ENCODE measurements at regions not wholly inside any gene's neighbourhood (a gene's known extent, or its start where the extent isn't known, plus 50 kb on each side); places are given as distances from the start of the nearest gene placed in this dataset.

GRCh38 chr11:129749141-129749540 is 66.5 kb upstream of the TMEM45B start:
- in situ Hi-C loops (cut with HindIII; ENCODE audit: low pct_unique_long_range_greater_than_20kb, low sequenced_read_pairs) (no loop called here), intact Hi-C loops (cut with micrococcal nuclease; ENCODE audit: unreplicated experiment) (loop anchor here (10.0 kb wide), 1 partner anchor 634 kb away; no protein-coding TSS in a partner anchor)
- ATAC-seq (no peak), DNase-seq (ENCODE audit: low read depth, low spot score) (no peak)
- H3K4me3 ChIP-seq (ENCODE audit: low read depth in 2 of 2, low read length in 2 of 2), result no peak overlapping the region
- H3K27ac ChIP-seq (ENCODE audit: low read length), result no peak overlapping the region
- BruUV-seq (replicated peaks), result no TSS peak
- H3K4me1 ChIP-seq (ENCODE audit: control insufficient read depth, insufficient read depth, low read length), result no peaks in the 10 kb centered on the region
- TF ChIP-seq REST (IDR thresholded peaks at IDR 0.05; ENCODE audit: insufficient read depth in 1 of 2, low read depth in 2 of 2, low read length in 1 of 2) (no peak), SIN3A (IDR thresholded peaks at IDR 0.05; ENCODE audit: borderline replicate concordance, insufficient read depth, low read depth, low read length) (no peak), TCF7L2 (IDR thresholded peaks at IDR 0.05; ENCODE audit: low read depth, low read length) (no peak), POLR2AphosphoS5 (IDR thresholded peaks at IDR 0.05; ENCODE audit: low read depth, low read length) (no peak), CTCF (IDR thresholded peaks at IDR 0.05) (no peak)
- no peaks in the 10 kb centered on the region for H3K27me3 ChIP-seq (ENCODE audit: control insufficient read depth, insufficient read depth, low read length)
- H3K9me3 ChIP-seq (ENCODE audit: control insufficient read depth, insufficient read depth, low read depth, low read length), result no peaks in the 10 kb centered on the region
- ChIA-PET POLR2A (interaction anchor here (0.6 kb wide), 1 partner anchor 611 kb away, joined by 3 read pairs; no protein-coding TSS in a partner anchor), CTCF (no interaction called here)
- H3K36me3 ChIP-seq (ENCODE audit: control insufficient read depth, insufficient read depth, low read length), result no peaks in the 10 kb centered on the region

- no peak overlapping the region for H3K27ac ChIP-seq (ENCODE audit: low read length)
- no peaks in the 10 kb centered on the region for H3K36me3 ChIP-seq (ENCODE audit: control insufficient read depth, insufficient read depth, low read length)
- in situ Hi-C loops (cut with HindIII; ENCODE audit: low pct_unique_long_range_greater_than_20kb, low sequenced_read_pairs), result no loop called here
- no peaks in the 10 kb centered on the region for H3K4me1 ChIP-seq (ENCODE audit: control insufficient read depth, insufficient read depth, low read length)
- no peaks in the 10 kb centered on the region for H3K9me3 ChIP-seq (ENCODE audit: control insufficient read depth, insufficient read depth, low read depth, low read length)
- intact Hi-C loops (cut with micrococcal nuclease; ENCODE audit: unreplicated experiment), result loop anchor here (1.0 to 10.0 kb wide), 2 partner anchors 386 to 866 kb away; no protein-coding TSS in a partner anchor
- BruUV-seq (replicated peaks), result no TSS peak
- TF ChIP-seq POLR2AphosphoS5 (IDR thresholded peaks at IDR 0.05; ENCODE audit: low read depth, low read length) (no peak), REST (IDR thresholded peaks at IDR 0.05; ENCODE audit: insufficient read depth in 1 of 2, low read depth in 2 of 2, low read length in 1 of 2) (peak in 1 of 2 experiments; percentile 62; a peak in 1 of 4 replicates), CTCF (IDR thresholded peaks at IDR 0.05) (peak; percentile 99)
- POLR2A ChIA-PET, result no interaction called here
- ATAC-seq, result peak; percentile 96
- H3K27me3 ChIP-seq (ENCODE audit: control insufficient read depth, insufficient read depth, low read length), result no peaks in the 10 kb centered on the region
- peak; percentile 71 for DNase-seq (ENCODE audit: low read depth, low spot score)
- CTCF ChIA-PET, result interaction anchor here (0.9 to 1.3 kb wide), 3 partner anchors 56 to 387 kb away, joined by 4 to 11 read pairs (median 7); partner anchors contain the start of gene BARX2
- peak overlapping the region; percentile 8 to 53; a peak in 2 of 4 replicates for H3K4me3 ChIP-seq (ENCODE audit: low read depth in 2 of 2, low read length in 2 of 2)
Measured at GRCh38 chr11:129750343-129751292, 65.0 kb upstream of the TMEM45B start.
